ENCODE measurements at regions not wholly inside any gene's neighbourhood (a gene's known extent, or its start where the extent isn't known, plus 50 kb on each side); places are given as distances from the start of the nearest gene placed in this dataset.

DNA sequence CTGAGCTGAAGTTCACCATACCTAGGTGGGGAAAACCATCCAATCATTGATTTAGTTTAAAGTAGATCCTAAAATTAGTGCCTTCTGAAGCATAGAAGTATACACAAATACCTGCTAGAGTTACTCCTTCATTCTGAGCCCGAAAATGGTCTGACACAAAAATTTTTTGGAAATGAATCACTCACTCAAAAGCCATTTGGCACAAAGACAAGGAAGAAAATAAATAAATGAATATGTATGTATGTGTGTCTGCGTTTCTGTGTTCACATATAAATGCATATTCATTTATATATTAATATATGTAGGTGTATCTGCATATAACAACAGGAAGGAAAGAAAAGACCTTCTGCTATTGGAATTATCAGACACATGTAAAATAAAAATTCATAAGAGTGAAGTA is 614.4 kb upstream of the PCDH9 start:
- TF ChIP-seq, protein P1, sequence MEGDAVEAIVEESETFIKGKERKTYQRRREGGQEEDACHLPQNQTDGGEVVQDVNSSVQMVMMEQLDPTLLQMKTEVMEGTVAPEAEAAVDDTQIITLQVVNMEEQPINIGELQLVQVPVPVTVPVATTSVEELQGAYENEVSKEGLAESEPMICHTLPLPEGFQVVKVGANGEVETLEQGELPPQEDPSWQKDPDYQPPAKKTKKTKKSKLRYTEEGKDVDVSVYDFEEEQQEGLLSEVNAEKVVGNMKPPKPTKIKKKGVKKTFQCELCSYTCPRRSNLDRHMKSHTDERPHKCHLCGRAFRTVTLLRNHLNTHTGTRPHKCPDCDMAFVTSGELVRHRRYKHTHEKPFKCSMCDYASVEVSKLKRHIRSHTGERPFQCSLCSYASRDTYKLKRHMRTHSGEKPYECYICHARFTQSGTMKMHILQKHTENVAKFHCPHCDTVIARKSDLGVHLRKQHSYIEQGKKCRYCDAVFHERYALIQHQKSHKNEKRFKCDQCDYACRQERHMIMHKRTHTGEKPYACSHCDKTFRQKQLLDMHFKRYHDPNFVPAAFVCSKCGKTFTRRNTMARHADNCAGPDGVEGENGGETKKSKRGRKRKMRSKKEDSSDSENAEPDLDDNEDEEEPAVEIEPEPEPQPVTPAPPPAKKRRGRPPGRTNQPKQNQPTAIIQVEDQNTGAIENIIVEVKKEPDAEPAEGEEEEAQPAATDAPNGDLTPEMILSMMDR (IDR thresholded peaks at IDR 0.05; ENCODE audit: insufficient read depth, low read length, severe bottlenecking): no peak
- FAIRE-seq (no peak), DNase-seq (ENCODE audit: low read depth) (no peak)
- H3K36me3 ChIP-seq (ENCODE audit: control insufficient read depth, insufficient read depth, low read length): no peaks in the 10 kb centered on the region
- no peaks in the 10 kb centered on the region for H3K27me3 ChIP-seq (ENCODE audit: control insufficient read depth, insufficient read depth, low read length)
- no peak overlapping the region for H3K4me3 ChIP-seq (ENCODE audit: low read depth, low read length)

DNA sequence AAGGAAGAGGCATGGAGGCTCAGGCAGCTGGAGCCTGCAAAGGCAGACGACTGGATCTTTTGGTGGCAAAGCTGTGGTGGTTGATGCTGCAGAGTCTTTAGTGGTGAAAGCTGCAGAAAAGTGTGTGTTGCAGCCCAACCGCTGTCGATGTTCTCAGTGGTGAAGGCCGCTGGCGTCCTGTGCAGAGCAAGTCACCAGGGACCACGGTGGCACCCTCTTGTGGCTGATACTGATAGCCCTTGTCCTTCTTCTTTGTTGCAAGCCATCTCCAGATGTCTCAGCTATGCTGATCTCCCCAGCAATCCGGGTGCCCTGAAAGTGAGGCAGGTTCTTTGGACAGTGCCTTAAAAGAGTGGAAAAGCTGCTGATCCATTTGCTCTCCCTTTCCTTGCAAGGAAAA is 610.9 kb upstream of the PCDH9 start:
- DNase-seq (ENCODE audit: low read depth): no peak
- FAIRE-seq: no peak
- no peaks in the 10 kb centered on the region for H3K36me3 ChIP-seq (ENCODE audit: control insufficient read depth, insufficient read depth, low read length)
- no peak overlapping the region for H3K4me3 ChIP-seq (ENCODE audit: low read depth, low read length)
- TF ChIP-seq, protein P1 (IDR thresholded peaks at IDR 0.05; ENCODE audit: insufficient read depth, low read length, severe bottlenecking): no peak
- no peaks in the 10 kb centered on the region for H3K27me3 ChIP-seq (ENCODE audit: control insufficient read depth, insufficient read depth, low read length)

DNA sequence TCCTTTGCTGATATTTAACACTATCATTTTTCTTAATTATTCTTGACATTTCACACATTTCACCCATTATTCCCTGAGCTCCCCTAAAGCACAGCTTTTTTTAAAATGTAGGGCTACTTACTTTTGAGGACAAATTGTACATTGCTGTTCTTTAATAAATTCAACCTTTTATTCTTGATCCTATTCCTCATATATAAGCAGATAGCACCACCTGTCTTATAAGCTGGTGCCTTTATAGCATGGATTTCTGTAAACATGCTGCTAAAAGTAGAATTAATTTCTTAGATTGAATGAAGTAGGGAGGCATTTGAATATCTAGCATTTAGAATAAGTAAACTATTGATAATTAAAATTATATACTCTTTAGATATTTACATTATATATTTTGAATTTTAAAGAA is 603.4 kb upstream of the PCDH9 start:
- no peak for DNase-seq (ENCODE audit: low read depth)
- TF ChIP-seq, protein P1 (IDR thresholded peaks at IDR 0.05; ENCODE audit: insufficient read depth, low read length, severe bottlenecking): no peak

DNA sequence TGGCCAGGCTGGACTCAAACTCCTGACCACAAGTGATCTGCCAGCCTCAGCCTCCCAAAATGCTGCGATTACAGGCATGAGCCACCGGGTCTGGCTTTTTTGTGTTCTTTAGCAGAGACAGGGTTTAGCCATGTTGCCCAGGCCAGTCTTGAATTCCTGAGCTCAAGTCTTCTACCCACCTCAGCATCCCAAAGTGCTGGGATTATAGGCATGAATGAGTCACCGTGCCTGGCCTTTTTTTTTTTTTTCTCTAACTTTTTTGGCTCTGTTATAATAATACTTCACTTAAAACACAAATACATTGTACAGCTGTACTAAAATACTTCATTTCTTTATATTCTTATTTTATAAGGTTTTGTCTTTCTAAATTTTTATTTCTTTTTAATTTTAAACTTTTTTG is 599.5 kb upstream of the PCDH9 start:
- TF ChIP-seq, protein P1 (IDR thresholded peaks at IDR 0.05; ENCODE audit: insufficient read depth, low read length, severe bottlenecking): no peak
- DNase-seq (ENCODE audit: low read depth) (no peak), FAIRE-seq (no peak)
- no peaks in the 10 kb centered on the region for H3K27me3 ChIP-seq (ENCODE audit: control insufficient read depth, insufficient read depth, low read length)
- no peak overlapping the region for H3K4me3 ChIP-seq (ENCODE audit: low read depth, low read length)
- H3K36me3 ChIP-seq (ENCODE audit: control insufficient read depth, insufficient read depth, low read length): no peaks in the 10 kb centered on the region

More for the DNA sequence above, 603.4 kb upstream of the PCDH9 start:
- H3K27me3 ChIP-seq (ENCODE audit: control insufficient read depth, insufficient read depth, low read length): no peaks in the 10 kb centered on the region
- no peak overlapping the region for H3K4me3 ChIP-seq (ENCODE audit: low read depth, low read length)
- H3K36me3 ChIP-seq (ENCODE audit: control insufficient read depth, insufficient read depth, low read length): no peaks in the 10 kb centered on the region
- FAIRE-seq: no peak

DNA sequence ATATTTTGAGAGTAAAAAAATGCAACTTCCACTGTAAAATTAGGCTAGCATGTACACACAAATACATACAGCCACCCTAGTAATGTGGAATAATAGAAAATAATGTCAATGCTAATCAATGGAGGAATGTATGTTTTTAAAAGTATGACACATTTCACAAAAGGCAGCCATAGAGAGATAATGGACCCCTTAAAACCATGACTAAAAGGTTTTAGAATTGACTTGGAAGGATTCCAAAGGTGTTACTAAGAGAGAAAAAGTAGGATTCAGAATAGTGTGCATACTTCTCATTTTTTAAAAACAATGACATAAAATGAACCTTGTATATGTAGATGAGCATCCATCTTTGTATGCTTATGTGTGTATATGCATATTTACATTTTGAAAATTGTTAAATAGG is 597.9 kb upstream of the PCDH9 start:
- TF ChIP-seq, protein P1 (IDR thresholded peaks at IDR 0.05; ENCODE audit: insufficient read depth, low read length, severe bottlenecking): no peak
- FAIRE-seq: no peak

DNA sequence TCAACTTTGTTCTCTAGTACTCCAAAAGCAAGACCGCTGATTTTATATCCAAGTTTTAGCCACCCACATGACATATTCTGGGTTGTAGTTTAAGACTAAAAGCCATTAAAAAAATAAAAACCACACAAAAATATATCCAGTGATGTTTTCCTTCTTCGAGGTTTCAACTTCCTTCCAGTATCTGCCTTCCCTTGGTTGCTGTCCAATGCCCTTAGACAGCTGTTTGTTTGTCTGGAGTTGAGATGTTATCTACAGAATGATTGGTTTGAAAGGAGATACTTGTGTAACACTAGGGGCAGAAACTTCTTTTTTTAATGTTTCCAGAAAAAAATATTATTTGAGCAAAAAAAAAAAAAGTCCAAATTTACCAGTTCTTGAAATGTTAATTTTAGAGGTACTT is 591.5 kb upstream of the PCDH9 start:
- FAIRE-seq: no peak
- TF ChIP-seq, protein P1 (IDR thresholded peaks at IDR 0.05; ENCODE audit: insufficient read depth, low read length, severe bottlenecking): no peak
- H3K4me3 ChIP-seq (ENCODE audit: low read depth, low read length): no peak overlapping the region

More for the DNA sequence above, 597.9 kb upstream of the PCDH9 start:
- Histone ChIP-seq H3K4me3 (ENCODE audit: low read depth, low read length) (no peak overlapping the region), H3K36me3 (ENCODE audit: control insufficient read depth, insufficient read depth, low read length) (no peaks in the 10 kb centered on the region), H3K27me3 (ENCODE audit: control insufficient read depth, insufficient read depth, low read length) (no peaks in the 10 kb centered on the region)
- no peak for DNase-seq (ENCODE audit: low read depth)

More for the DNA sequence above, 591.5 kb upstream of the PCDH9 start:
- Histone ChIP-seq H3K27me3 (ENCODE audit: control insufficient read depth, insufficient read depth, low read length) (no peaks in the 10 kb centered on the region), H3K36me3 (ENCODE audit: control insufficient read depth, insufficient read depth, low read length) (no peaks in the 10 kb centered on the region)
- DNase-seq (ENCODE audit: low read depth): no peak
